Keratinocyte (primary cell): ENCODE measurements at regions not wholly inside any gene's neighbourhood (a gene's known extent, or its start where the extent isn't known, plus 50 kb on each side); places are given as distances from the start of the nearest gene placed in this dataset.

Experiments
- DNase-seq: peaks from one replicate; pipeline ENCODE4 v3.0.0-alpha.2; 2011; ENCODE audit warnings: low read depth, missing footprints, low spot score
- FAIRE-seq: peaks from 2 replicates; lab custom pipeline; 2011; peaks lifted over from hg19 to GRCh38; lab: Jason Lieb, UNC
- H2AFZ ChIP-seq: 2 replicates; pipeline ENCODE4 v1.6.0; 2012; ENCODE audit warnings: low read length, control low read depth, inconsistent platforms; ENCODE audit not compliant: control insufficient read depth
- H3K27ac ChIP-seq: 2 replicates; pipeline ENCODE4 v1.5.1; 2011; ENCODE audit warnings: low read length; ENCODE audit not compliant: control insufficient read depth, insufficient read depth
- H3K27me3 ChIP-seq: 3 replicates; pipeline ENCODE4 v1.6.0; 2011; ENCODE audit warnings: low read length; ENCODE audit not compliant: control insufficient read depth, insufficient read depth; ENCODE audit errors: extremely low read depth
- H3K36me3 ChIP-seq, 2 experiments: 2 replicates in 1 of 2; 3 replicates in 1 of 2; pipeline ENCODE4 v1.5.1; 2011; ENCODE audit warnings: low read length in 2 of 2, mild to moderate bottlenecking in 1 of 2; ENCODE audit not compliant: control insufficient read depth in 2 of 2, insufficient read depth in 2 of 2; ENCODE audit errors: extremely low read depth in 1 of 2
- H3K4me1 ChIP-seq: 3 replicates; pipeline ENCODE4 v1.5.1; 2011; ENCODE audit warnings: low read length; ENCODE audit not compliant: control insufficient read depth, insufficient read depth; ENCODE audit errors: extremely low read depth
- H3K4me2 ChIP-seq: 3 replicates; pipeline ENCODE4 v1.6.0; 2011; ENCODE audit warnings: low read depth, low read length; ENCODE audit not compliant: control insufficient read depth, insufficient read depth; ENCODE audit errors: extremely low read depth
- H3K4me3 ChIP-seq, 3 experiments: fragments of 200-600 bp in 1 of 3; sonication (generic) in 1 of 3; 2 replicates in 2 of 3; 3 replicates in 1 of 3; pipeline ENCODE4 v1.5.1; 2011 to 2016; ENCODE audit warnings: low read length in 3 of 3, mild to moderate bottlenecking in 3 of 3, control low read depth in 2 of 3, inconsistent platforms in 1 of 3, low read depth in 1 of 3, mixed read lengths in 1 of 3, mixed run types in 1 of 3, moderate library complexity in 1 of 3; ENCODE audit not compliant: control insufficient read depth in 2 of 3, insufficient read depth in 2 of 3; ENCODE audit errors: extremely low read depth in 1 of 3
- H3K79me2 ChIP-seq: 2 replicates; pipeline ENCODE4 v1.6.0; 2012; ENCODE audit warnings: low read length; ENCODE audit not compliant: control insufficient read depth, insufficient read depth
- H3K9ac ChIP-seq: 3 replicates; pipeline ENCODE4 v1.6.0; 2011; ENCODE audit warnings: low read length; ENCODE audit not compliant: control insufficient read depth, insufficient read depth; ENCODE audit errors: extremely low read depth
- H3K9me1 ChIP-seq: 3 replicates; pipeline ENCODE4 v1.6.0; 2011; ENCODE audit warnings: low read length; ENCODE audit not compliant: control insufficient read depth, insufficient read depth; ENCODE audit errors: extremely low read depth
- H3K9me3 ChIP-seq: 2 replicates; pipeline ENCODE4 v1.5.1; 2012; ENCODE audit warnings: low read depth, low read length; ENCODE audit not compliant: control insufficient read depth
- H4K20me1 ChIP-seq: 3 replicates; pipeline ENCODE4 v1.6.0; 2011; ENCODE audit warnings: low read length; ENCODE audit not compliant: control insufficient read depth, insufficient read depth; ENCODE audit errors: extremely low read depth
- EZH2 ChIP-seq: IDR thresholded peaks from one replicate; pipeline ENCODE4 v1.6.1; 2012; ENCODE audit warnings: inconsistent platforms, mild to moderate bottlenecking, low read length, moderate library complexity
- dilution Hi-C: fragments of 300-500 bp; cut with MboI; formaldehyde crosslinking; loops from one replicate; pipeline ENCODE4 v1.7.0; 2020; ENCODE audit warnings: low sequenced_read_pairs; ENCODE audit not compliant: extremely low pct_ligation_motif_present
- TF ChIP-seq, protein P1 (sequence below), 3 experiments: IDR thresholded peaks in 1 of 3; conservative IDR thresholded peaks in 1 of 3; optimal IDR thresholded peaks in 1 of 3; 2 replicates in 2 of 3; 3 replicates in 1 of 3; pipeline versions ENCODE3 to v1.5.1; 2011; ENCODE audit warnings: low read length in 3 of 3, mild to moderate bottlenecking in 3 of 3, moderate library complexity in 2 of 3, control low read depth in 1 of 3, inconsistent platforms in 1 of 3; ENCODE audit not compliant: insufficient read depth in 2 of 3; ENCODE audit errors: extremely low read depth in 1 of 3

DNA sequence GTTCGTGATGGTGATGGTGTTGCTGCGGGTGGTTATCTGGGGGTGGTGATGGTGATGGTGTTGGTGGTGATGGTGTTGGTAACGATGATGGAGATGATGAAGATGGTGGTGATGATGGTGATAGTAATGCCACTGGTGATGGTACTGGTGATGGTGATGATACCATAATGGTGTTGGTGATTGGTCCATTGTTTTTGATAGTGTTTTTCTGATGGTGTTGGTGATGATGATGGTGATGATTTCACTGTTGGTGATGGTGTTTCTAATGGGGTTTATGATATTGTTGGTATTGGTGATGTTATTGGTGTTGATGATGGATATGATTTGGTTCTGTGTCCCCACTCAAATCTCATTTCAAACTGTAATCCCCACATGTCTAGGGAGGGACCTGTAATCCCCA lies 51.7 kb upstream of the PITRM1 start:
- Histone ChIP-seq H3K9me3 (no peaks in the 10 kb centered on the region), H4K20me1 (no peaks in the 10 kb centered on the region), H3K27me3 (peaks cover 7% of the 10 kb centered on the region), H2AFZ (no peak overlapping the region), H3K4me1 (peaks cover 37% of the 10 kb centered on the region), H3K4me3 (no peak overlapping the region), H3K79me2 (no peaks in the 10 kb centered on the region), H3K9ac (no peak overlapping the region), H3K27ac (no peak overlapping the region), H3K36me3 (no peaks in the 10 kb centered on the region), H3K9me1 (no peaks in the 10 kb centered on the region), H3K4me2 (no peak overlapping the region)
- FAIRE-seq (no peak), DNase-seq (no peak)
- dilution Hi-C loops: no loop called here
- TF ChIP-seq EZH2: no peak
- TF ChIP-seq, protein P1, sequence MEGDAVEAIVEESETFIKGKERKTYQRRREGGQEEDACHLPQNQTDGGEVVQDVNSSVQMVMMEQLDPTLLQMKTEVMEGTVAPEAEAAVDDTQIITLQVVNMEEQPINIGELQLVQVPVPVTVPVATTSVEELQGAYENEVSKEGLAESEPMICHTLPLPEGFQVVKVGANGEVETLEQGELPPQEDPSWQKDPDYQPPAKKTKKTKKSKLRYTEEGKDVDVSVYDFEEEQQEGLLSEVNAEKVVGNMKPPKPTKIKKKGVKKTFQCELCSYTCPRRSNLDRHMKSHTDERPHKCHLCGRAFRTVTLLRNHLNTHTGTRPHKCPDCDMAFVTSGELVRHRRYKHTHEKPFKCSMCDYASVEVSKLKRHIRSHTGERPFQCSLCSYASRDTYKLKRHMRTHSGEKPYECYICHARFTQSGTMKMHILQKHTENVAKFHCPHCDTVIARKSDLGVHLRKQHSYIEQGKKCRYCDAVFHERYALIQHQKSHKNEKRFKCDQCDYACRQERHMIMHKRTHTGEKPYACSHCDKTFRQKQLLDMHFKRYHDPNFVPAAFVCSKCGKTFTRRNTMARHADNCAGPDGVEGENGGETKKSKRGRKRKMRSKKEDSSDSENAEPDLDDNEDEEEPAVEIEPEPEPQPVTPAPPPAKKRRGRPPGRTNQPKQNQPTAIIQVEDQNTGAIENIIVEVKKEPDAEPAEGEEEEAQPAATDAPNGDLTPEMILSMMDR (optimal IDR thresholded peaks at IDR 0.05 in 1 of 3, IDR thresholded peaks at IDR 0.05 in 1 of 3, conservative IDR thresholded peaks at IDR 0.05 in 1 of 3; ENCODE audit: extremely low read depth in 1 of 3, insufficient read depth in 2 of 3, low read length in 3 of 3): no peak

DNA sequence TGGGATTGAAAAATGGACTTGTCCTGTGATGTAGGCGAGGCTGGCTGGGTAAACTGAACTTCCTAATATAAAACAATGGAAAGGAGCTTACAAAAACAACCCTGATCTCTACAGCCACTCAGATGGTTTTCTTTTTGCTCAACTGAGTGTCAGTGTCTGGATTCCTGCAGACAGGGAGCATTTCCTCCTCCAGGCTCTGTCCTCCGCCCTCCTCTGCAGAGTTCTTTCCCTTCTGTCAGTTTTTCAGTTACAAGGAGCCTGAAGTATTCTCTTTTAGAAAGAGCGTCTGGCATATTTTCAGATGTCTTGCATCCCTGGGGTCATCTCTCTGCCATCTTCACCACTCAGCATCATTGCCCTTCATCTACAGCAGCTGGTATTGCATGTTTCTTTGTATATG lies 50.0 kb upstream of the PITRM1 start:
- Histone ChIP-seq H3K9me1 (no peaks in the 10 kb centered on the region), H3K9ac (no peak overlapping the region), H2AFZ (no peak overlapping the region), H3K27me3 (no peaks in the 10 kb centered on the region), H3K79me2 (no peaks in the 10 kb centered on the region), H3K4me2 (no peak overlapping the region), H3K4me1 (peaks cover 28% of the 10 kb centered on the region), H3K4me3 (no peak overlapping the region), H3K9me3 (no peaks in the 10 kb centered on the region), H3K27ac (no peak overlapping the region), H4K20me1 (no peaks in the 10 kb centered on the region), H3K36me3 (no peaks in the 10 kb centered on the region)
- DNase-seq (no peak), FAIRE-seq (no peak)
- dilution Hi-C loops: no loop called here
- TF ChIP-seq, protein P1 (optimal IDR thresholded peaks at IDR 0.05 in 1 of 3, IDR thresholded peaks at IDR 0.05 in 1 of 3, conservative IDR thresholded peaks at IDR 0.05 in 1 of 3; ENCODE audit: extremely low read depth in 1 of 3, insufficient read depth in 2 of 3, low read length in 3 of 3): no peak
- TF ChIP-seq EZH2: no peak
